ENCODE measurements at regions not wholly inside any gene's neighbourhood (a gene's known extent, or its start where the extent isn't known, plus 50 kb on each side); places are given as distances from the start of the nearest gene placed in this dataset.
"Not testable (repeated sequence)": the region's sequence is repeated elsewhere in the genome, so short reads cannot be mapped to it uniquely, and the experiment has no call there.

GRCh38 chr9:117649126-117649525 lies 55.1 kb upstream of the TLR4 start:
- DNase-seq (ENCODE audit: low read depth in 2 of 2): no peak

DNA sequence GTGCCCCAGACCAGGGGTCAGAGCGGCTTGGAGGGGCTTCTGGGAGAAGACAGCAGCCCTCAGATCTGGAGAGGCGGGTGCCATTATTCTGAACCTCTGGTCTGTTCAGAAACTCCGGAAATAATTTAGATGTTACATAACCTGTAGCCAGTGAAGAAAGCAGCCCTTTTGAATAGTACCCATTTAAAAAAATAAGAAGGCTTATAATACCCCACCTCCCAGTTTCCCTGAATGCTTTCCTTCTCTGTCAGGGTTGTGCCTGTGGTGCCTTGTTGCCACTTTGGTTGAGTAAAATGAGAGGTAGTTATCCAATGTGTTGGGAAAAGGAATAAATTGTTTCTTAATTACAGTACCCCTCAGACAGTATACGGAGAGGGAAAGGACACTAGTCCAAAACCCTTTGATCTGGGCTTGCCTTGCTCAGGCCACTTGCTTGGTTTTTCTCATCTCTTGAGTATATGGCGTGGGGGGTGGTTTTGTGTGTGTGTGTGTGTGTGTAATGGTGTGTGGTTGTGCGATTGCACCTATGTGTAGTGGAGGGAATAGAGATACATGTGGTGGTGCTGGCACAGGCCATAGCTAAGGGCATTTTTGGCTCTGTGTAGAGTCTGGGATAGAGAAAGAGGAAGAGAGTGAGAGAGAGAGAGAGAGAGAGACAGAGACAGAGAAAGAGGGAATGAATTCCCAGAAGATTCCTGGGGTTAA lies 59.1 kb upstream of the TLR4 start:
- no peak for DNase-seq (ENCODE audit: low read depth in 2 of 2)

DNA sequence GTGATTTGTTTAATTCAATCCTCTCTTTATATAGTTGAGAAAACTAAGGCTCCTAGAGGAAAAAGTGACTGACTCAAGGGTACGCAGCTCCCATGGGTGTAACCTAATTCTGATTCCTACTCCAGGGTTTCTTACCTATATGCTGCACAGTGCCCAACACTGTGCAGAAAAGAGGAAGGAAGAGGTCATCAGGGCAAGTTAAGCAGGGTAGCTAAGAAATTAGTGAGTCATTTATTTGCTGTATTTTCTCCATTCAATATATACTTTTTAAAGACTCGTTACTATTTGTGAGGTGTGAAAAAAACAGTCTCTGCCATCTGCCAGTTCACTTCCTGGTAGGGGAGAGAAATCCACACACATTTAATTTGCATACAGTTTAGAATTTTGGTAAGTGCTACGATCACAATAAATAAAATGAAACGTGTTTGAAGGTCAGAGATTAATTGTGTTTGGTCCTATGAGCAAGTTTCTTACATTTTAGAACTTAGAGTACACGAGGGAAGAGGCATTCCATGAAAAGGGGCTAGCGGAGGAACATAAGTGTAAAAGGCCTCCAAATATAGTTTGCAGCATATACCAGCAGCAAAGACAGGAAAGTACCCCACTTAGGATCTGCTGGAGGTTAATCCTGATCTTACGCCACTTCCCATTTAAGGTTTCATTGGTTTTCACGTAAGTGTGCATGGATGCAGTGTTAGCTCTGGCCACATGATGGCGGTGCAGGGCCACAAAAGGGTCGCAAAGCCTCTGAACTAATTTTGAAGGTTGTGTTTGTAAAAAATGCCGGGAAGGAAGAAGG lies 59.9 kb upstream of the TLR4 start:
- peak; percentile 10 to 22 for DNase-seq (ENCODE audit: low read depth in 2 of 2)

- no peak for DNase-seq (ENCODE audit: low read depth in 2 of 2)
These were observed 60.9 kb upstream of the TLR4 start for GRCh38 chr9:117643288-117643654.

DNA sequence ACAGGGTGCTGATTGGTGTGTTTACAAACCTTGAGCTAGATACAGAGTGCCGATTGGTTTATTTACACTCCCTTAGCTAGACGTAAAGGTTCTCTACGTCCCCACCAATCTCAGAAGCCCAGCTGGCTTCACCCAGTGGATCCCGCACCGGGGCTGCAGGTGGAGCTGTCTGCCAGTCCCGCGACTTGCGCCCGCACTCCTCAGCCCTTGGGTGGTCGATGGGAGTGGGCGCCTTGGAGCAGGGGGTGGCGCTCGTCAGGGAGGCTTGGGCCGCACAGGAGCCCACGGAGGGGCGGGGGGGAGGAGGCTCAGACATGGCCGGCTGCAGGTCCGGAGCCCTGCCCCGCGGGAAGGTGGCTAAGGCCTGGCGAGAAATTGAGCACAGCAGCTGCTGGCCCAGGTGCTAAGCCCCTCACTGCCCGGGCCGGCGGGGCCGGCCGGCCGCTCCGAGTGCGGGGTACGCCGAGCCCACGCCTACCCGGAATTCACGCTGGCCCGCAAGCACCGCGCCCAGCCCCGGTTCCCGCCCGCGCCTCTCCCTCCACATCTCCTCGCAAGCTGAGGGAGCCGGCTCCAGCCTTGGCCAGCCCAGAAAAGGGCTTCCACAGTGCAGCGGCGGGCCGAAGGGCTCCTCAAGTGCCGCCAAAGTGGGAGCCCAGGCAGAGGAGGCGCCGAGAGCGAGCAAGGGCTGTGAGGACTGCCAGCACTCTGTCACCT lies 61.5 kb upstream of the TLR4 start:
- DNase-seq (ENCODE audit: low read depth in 2 of 2): not testable (repeated sequence)

DNA sequence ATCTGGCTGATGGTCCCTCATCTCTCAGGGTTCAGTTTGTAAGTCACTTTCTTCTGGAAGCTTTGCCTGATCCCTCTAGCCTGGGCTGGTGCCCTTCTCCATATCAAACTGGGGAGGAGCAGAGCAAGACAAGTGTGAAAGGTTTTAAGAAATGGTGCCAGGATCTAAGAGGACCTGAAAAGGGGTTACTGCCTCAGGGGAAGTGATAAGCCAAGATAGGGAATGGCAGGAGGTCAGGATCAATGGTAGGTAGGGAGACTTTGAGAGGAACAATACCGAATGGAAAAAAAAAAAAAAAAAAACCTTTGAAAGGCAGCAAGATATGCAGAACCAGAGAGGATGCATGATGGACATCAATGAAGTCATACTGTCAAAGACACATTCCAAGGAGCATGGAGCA lies 67.5 kb upstream of the TLR4 start:
- DNase-seq (ENCODE audit: low read depth in 2 of 2): no peak

DNA sequence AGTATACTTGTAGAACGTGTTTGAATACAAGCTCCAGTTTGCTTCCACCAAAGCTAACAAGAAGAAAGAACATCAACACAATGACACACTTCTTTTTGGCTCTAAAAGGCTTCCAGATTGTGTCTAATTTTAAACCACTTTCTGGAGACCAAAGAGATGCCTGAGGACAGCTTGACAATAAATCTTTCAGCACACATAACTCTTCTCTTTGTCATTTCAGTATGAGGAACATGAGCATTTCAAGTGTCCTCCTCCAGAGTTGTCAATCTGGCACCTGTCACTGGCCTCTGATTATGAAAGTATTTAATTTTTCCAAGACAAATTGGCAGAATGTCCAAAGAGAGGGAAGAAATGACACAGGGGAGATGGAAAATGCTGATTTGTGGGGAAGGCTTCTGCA lies 79.0 kb upstream of the TLR4 start:
- DNase-seq (ENCODE audit: low read depth in 2 of 2): no peak

GRCh38 chr9:117624106-117624505 lies 80.1 kb upstream of the TLR4 start:
- no peak for DNase-seq (ENCODE audit: low read depth in 2 of 2)

- DNase-seq (ENCODE audit: low read depth in 2 of 2): no peak
These were observed 81.9 kb upstream of the TLR4 start for GRCh38 chr9:117622347-117622746.

GRCh38 chr9:117616431-117616831 lies 87.8 kb upstream of the TLR4 start:
- DNase-seq (ENCODE audit: low read depth in 2 of 2): no peak

DNA sequence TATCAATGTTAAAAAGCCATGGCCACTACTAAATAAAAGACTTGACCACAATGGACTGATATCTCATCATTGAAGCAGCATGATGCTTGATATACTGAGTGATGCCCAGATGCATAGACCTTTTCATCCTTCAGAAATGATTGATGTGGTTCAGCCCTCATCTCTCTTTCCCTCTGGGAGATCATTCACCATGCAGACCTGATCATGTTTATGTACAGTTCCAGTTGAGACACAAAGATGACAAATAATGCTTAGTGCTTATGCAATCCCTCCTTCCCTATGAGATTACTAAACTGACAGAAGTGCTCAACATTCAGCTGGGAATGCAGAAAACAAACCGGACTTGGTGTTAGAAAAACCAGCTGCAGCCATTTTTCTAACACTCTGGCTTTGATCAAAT lies 91.9 kb upstream of the TLR4 start:
- no peak for DNase-seq (ENCODE audit: low read depth in 2 of 2)

DNA sequence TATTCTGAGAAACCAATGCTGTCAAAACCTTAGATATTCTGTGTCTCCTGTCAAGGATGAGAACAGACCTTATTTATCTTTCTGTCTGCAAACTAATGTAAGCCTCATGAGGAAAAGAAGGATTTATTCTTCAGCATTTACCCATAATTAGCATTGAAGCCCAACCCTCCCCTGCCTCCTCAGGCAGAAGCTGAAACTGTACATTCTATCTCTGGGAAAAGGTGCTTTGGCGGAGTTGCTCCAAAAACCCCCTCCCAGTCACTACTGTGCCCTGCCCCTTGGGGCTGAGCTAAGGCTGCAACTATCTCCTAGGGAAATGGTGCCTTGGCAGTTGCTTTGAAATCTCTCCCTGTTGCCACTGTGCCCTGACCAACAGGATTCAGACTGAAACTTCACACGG lies 106.2 kb upstream of the TLR4 start:
- no peak for DNase-seq (ENCODE audit: low read depth in 2 of 2)

DNA sequence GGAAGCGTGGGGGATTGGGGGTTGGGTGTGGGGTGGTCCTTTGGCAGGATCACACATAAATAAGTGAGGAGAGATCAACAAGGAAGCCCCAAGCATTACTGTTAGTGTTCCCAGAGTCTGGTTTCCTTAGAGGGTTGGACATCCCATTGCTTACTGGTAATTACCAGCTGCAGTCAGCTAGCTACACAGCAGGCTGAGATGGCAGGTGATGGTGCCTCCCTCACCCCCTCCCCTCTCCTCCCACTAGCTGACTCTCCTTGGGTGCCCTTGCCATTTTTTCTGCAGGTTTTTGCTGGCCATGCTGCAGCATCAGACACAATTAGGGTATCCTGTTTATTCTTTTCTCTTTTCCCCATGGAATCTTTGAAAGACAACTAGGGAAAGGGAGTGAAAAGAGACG lies 107.5 kb upstream of the TLR4 start:
- no peak for DNase-seq (ENCODE audit: low read depth in 2 of 2)

DNA sequence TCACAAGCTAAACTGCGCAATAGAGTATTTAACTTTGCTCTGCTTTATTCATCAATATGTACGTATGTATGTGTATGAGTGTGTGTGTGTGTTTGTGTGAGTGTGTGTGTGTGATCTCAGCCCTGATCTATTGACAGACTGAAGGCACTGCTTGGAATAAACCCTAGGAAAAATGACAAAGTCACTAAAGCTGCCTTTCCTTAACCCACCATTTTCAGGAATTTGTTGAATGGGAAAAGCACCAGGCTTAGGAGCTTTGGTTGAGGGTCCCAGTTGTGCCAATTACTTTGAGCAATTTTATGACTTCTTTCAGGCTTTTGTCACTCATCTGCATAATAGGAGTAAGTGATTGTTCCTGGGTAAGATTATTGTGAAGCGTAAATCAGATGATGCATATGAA lies 108.6 kb upstream of the TLR4 start:
- no peak for DNase-seq (ENCODE audit: low read depth in 2 of 2)

DNA sequence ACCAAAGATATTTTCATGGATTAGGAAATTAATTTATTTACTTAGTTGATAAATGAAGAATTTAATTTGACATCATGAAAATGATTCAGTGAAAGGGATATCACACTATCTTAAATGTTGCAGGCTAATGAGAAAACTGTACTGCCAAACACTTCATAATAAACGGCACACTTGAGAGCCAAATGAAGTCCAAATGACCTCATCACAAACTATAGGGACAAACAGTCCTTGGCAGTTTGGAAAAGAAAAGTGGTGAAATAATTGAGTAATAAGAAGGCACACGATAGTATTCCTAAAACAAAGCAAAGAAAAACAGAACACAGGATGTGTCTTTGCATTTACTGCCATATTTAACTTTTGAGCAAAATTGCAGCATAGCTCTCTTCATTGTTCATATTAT lies 116.9 kb upstream of the TLR4 start:
- no peak for DNase-seq (ENCODE audit: low read depth in 2 of 2)

- no peak for DNase-seq (ENCODE audit: low read depth in 2 of 2)
These were observed 130.1 kb upstream of the TLR4 start for GRCh38 chr9:117574099-117574498.

GRCh38 chr9:117564839-117565238 lies 139.4 kb upstream of the TLR4 start:
- DNase-seq (ENCODE audit: low read depth in 2 of 2): no peak

DNA sequence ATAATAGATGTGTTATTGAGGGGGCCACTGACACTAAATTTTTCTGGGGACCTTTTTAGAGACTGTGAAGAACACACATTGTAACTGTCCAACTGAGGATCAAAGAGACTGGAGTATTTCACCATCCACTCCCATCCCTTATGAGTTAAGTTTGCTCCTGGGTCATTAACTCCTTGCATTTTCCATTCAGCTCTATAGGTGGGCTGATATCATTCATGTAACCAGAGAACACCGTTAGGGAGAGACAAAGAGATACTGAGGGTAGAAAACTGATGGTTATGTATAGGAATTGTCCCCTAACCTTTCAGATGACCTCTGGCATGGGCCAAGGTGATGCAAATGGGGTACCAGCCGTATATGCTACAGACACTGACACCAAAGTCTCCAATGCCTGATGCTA lies 142.4 kb upstream of the TLR4 start:
- DNase-seq (ENCODE audit: low read depth in 2 of 2): no peak

- DNase-seq (ENCODE audit: low read depth in 2 of 2): peak; percentile 2 to 6
These were observed 141.2 kb upstream of the ASTN2 start for GRCh38 chr9:117555964-117556629.

DNA sequence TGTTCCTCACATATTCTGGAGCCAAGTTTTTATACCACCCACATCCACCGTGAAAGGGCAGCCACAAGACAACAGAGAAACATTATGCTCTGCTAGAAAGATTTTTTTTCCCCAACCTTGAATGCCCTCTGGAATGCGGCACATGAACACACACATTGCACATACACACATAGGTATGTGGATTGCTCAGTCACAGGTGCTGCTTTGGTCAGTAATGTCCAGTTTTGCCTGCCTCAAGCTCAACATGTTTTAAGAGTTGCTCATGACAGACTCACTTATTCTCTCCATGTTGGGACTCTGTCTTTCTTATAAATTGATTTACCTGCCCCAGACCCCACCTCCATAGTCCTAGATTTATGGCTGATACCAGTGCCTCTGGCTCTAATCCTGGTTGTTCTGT lies 138.0 kb upstream of the ASTN2 start:
- no peak for DNase-seq (ENCODE audit: low read depth in 2 of 2)

- no peak for DNase-seq (ENCODE audit: low read depth in 2 of 2)
These were observed 136.3 kb upstream of the ASTN2 start for GRCh38 chr9:117551171-117551570.

GRCh38 chr9:117549444-117549843 lies 134.6 kb upstream of the ASTN2 start:
- no peak for DNase-seq (ENCODE audit: low read depth in 2 of 2)

All from stimulated activated CD8-positive, alpha-beta memory T cell treated with anti-CD3 and anti-CD28 coated beads, Interleukin-15, amount 100 ng/mL, for 48 hours (primary cell).